H9 (cell line): ENCODE measurements at regions not wholly inside any gene's neighbourhood (a gene's known extent, or its start where the extent isn't known, plus 50 kb on each side); places are given as distances from the start of the nearest gene placed in this dataset.

ENCODE experiments used
- DNase-seq: peaks from one replicate; pipeline ENCODE4 v3.0.0-alpha.2; 2017
- H2AFZ ChIP-seq: one replicate; pipeline ENCODE4 v1.6.1; 2013; ENCODE audit warnings: mild to moderate bottlenecking, low read length, control low read depth, moderate library complexity
- H2AK5ac ChIP-seq: 2 replicates; pipeline ENCODE4 v1.6.1; 2013; ENCODE audit warnings: low read length, control low read depth, mixed read lengths; ENCODE audit not compliant: insufficient read length
- H2BK120ac ChIP-seq: one replicate; pipeline ENCODE4 v1.6.1; 2013; ENCODE audit warnings: low read depth, mild to moderate bottlenecking, low read length, control low read depth, inconsistent platforms; ENCODE audit not compliant: poor library complexity, severe bottlenecking
- H2BK12ac ChIP-seq: 2 replicates; pipeline ENCODE4 v1.6.1; 2013; ENCODE audit warnings: low read length, control low read depth, mixed read lengths, low read depth; ENCODE audit not compliant: insufficient read length
- H2BK15ac ChIP-seq: 2 replicates; pipeline ENCODE4 v1.6.1; 2013; ENCODE audit warnings: low read depth, low read length, control low read depth
- H2BK20ac ChIP-seq: one replicate; pipeline ENCODE4 v1.6.1; 2013; ENCODE audit warnings: low read depth, mild to moderate bottlenecking, low read length, control low read depth, inconsistent platforms; ENCODE audit not compliant: poor library complexity, severe bottlenecking
- H2BK5ac ChIP-seq: 2 replicates; pipeline ENCODE4 v1.6.1; 2013; ENCODE audit warnings: low read length, control low read depth, mixed read lengths; ENCODE audit not compliant: insufficient read length
- H3K14ac ChIP-seq: 2 replicates; pipeline ENCODE4 v1.6.1; 2013; ENCODE audit warnings: low read length, control low read depth; ENCODE audit not compliant: insufficient read depth
- H3K18ac ChIP-seq: 2 replicates; pipeline ENCODE4 v1.6.1; 2013; ENCODE audit warnings: low read depth, mild to moderate bottlenecking, mixed read lengths, low read length, control low read depth; ENCODE audit not compliant: insufficient read length
- H3K23ac ChIP-seq: 2 replicates; pipeline ENCODE4 v1.6.1; 2013; ENCODE audit warnings: low read length, control low read depth, mixed read lengths, low read depth; ENCODE audit not compliant: insufficient read length
- H3K23me2 ChIP-seq: 2 replicates; pipeline ENCODE4 v1.6.1; 2013; ENCODE audit warnings: low read depth, mild to moderate bottlenecking, mixed read lengths, low read length, control low read depth; ENCODE audit not compliant: insufficient read length, poor library complexity, severe bottlenecking
- H3K27ac ChIP-seq: 2 replicates; pipeline ENCODE4 v1.5.1; 2013; ENCODE audit warnings: low read length, control low read depth, mixed read lengths, low read depth; ENCODE audit not compliant: insufficient read length
- H3K27me3 ChIP-seq: 2 replicates; pipeline ENCODE4 v1.6.1; 2013; ENCODE audit warnings: low read length, control low read depth, inconsistent platforms; ENCODE audit not compliant: insufficient read depth
- H3K4ac ChIP-seq: 2 replicates; pipeline ENCODE4 v1.6.1; 2013; ENCODE audit warnings: low read depth, mild to moderate bottlenecking, control low read depth, inconsistent platforms, low read length, moderate library complexity
- H3K4me1 ChIP-seq: 2 replicates; pipeline ENCODE4 v1.6.1; 2013; ENCODE audit warnings: low read length, control low read depth, inconsistent platforms; ENCODE audit not compliant: insufficient read depth
- H3K4me2 ChIP-seq: 2 replicates; pipeline ENCODE4 v1.6.1; 2013; ENCODE audit warnings: low read length, control low read depth, mixed read lengths; ENCODE audit not compliant: insufficient read length, insufficient read depth
- H3K56ac ChIP-seq: 2 replicates; pipeline ENCODE4 v1.6.1; 2013; ENCODE audit warnings: low read depth, mild to moderate bottlenecking, mixed read lengths, low read length, control low read depth; ENCODE audit not compliant: insufficient read length
- H3K79me1 ChIP-seq: 2 replicates; pipeline ENCODE4 v1.6.1; 2013; ENCODE audit warnings: low read depth, mild to moderate bottlenecking, moderate library complexity, low read length, control low read depth, inconsistent platforms; ENCODE audit not compliant: insufficient read depth, poor library complexity, severe bottlenecking
- H3K79me2 ChIP-seq: 2 replicates; pipeline ENCODE4 v1.6.1; 2013; ENCODE audit warnings: low read length, control low read depth, inconsistent platforms; ENCODE audit not compliant: insufficient read depth
- H3K9ac ChIP-seq: 2 replicates; pipeline ENCODE4 v1.6.1; 2013; ENCODE audit warnings: low read length, control low read depth, mixed read lengths; ENCODE audit not compliant: insufficient read length; ENCODE audit errors: extremely low read depth
- H3K9me3 ChIP-seq: one replicate; pipeline ENCODE4 v1.6.1; 2013; ENCODE audit warnings: low read depth, low read length, inconsistent platforms; ENCODE audit not compliant: control insufficient read depth
- H3T11ph ChIP-seq: one replicate; pipeline ENCODE4 v1.6.1; 2013; ENCODE audit warnings: mild to moderate bottlenecking, low read length, control low read depth, inconsistent platforms
- H4K20me1 ChIP-seq: one replicate; pipeline ENCODE4 v1.6.1; 2013; ENCODE audit not compliant: control insufficient read depth, insufficient read length, insufficient read depth
- H4K5ac ChIP-seq: 2 replicates; pipeline ENCODE4 v1.6.1; 2013; ENCODE audit warnings: low read depth, mild to moderate bottlenecking, mixed read lengths, low read length, control low read depth; ENCODE audit not compliant: insufficient read length
- H4K8ac ChIP-seq: replicated peaks from 2 replicates; pipeline ENCODE4 v1.6.1; 2013; ENCODE audit warnings: low read length, control low read depth, mixed read lengths, low read depth; ENCODE audit not compliant: insufficient read length
- H4K91ac ChIP-seq: 2 replicates; pipeline ENCODE4 v1.6.1; 2013; ENCODE audit warnings: low read depth, mild to moderate bottlenecking, moderate library complexity, mixed read lengths, low read length, control low read depth; ENCODE audit not compliant: insufficient read length
- H3K27ac Mint-ChIP-seq, 3 experiments: 2 replicates in 2 of 3; 3 replicates in 1 of 3; pipeline ENCODE4 v1.8.0; 2020 to 2021; ENCODE audit warnings: mixed read lengths in 3 of 3, mild to moderate bottlenecking in 1 of 3, moderate library complexity in 1 of 3
- H3K27me3 Mint-ChIP-seq: 2 replicates; pipeline ENCODE4 v1.8.0; 2021; ENCODE audit warnings: low read depth, mild to moderate bottlenecking, moderate library complexity, mixed read lengths
- H3K36me3 Mint-ChIP-seq, 3 experiments: 2 replicates in 2 of 3; 3 replicates in 1 of 3; pipeline ENCODE4 v1.8.0; 2020 to 2021; ENCODE audit warnings: low read depth in 3 of 3, mixed read lengths in 3 of 3; ENCODE audit not compliant: insufficient read depth in 1 of 3
- H3K4me1 Mint-ChIP-seq, 2 experiments: 2 replicates each; pipeline ENCODE4 v1.8.0; 2020; ENCODE audit warnings: mixed read lengths in 2 of 2
- H3K4me3 Mint-ChIP-seq, 2 experiments: 2 replicates in 1 of 2; 3 replicates in 1 of 2; pipeline ENCODE4 v1.8.0; 2020 to 2021; ENCODE audit warnings: mild to moderate bottlenecking in 2 of 2, mixed read lengths in 2 of 2, moderate library complexity in 1 of 2
- H3K9me3 Mint-ChIP-seq, 2 experiments: 2 replicates in 1 of 2; 3 replicates in 1 of 2; pipeline ENCODE4 v1.8.0; 2020; ENCODE audit warnings: mild to moderate bottlenecking in 2 of 2, mixed read lengths in 2 of 2, moderate library complexity in 1 of 2
- WGBS: extraction: QIAGEN DNeasy Blood & Tissue Kit; methylation state at CpG from one replicate; pipeline ENCODE4 v1.1.7; 2013; ENCODE audit warnings: missing lambda C conversion rate, low lambda C conversion rate, mixed read lengths; ENCODE audit not compliant: insufficient read length; ENCODE audit errors: extremely low coverage; 5-methylcytosine and 5-hydroxymethylcytosine counted together
- TF ChIP-seq, protein P1 (sequence below): fragments of 200-600 bp; sonication (generic); conservative IDR thresholded peaks from 3 replicates; pipeline ENCODE4 v1.8.0; 2021; ENCODE audit warnings: antibody characterized with exemption, mild to moderate bottlenecking

GRCh38 chr11:115060840-115061239 lies 382.5 kb downstream of the NXPE2 start:
- H3K23me2 ChIP-seq: no peaks in the 10 kb centered on the region
- H3K4ac ChIP-seq: no peak overlapping the region
- Mint-ChIP-seq H3K27ac (no peak overlapping the region), H3K9me3 (peaks cover 17 to 18% of the 10 kb centered on the region in 2 experiments), H3K36me3 (peaks cover 6 to 17% (median 6%) of the 10 kb centered on the region in 3 experiments; a peak in 6 of 7 replicates), H3K27me3 (peaks cover 20% of the 10 kb centered on the region), H3K4me1 (peaks cover 4 to 9% of the 10 kb centered on the region in 2 experiments; a peak in 3 of 4 replicates), H3K4me3 (no peak overlapping the region)
- no peaks in the 10 kb centered on the region for H3K79me2 ChIP-seq
- TF ChIP-seq, protein P1, sequence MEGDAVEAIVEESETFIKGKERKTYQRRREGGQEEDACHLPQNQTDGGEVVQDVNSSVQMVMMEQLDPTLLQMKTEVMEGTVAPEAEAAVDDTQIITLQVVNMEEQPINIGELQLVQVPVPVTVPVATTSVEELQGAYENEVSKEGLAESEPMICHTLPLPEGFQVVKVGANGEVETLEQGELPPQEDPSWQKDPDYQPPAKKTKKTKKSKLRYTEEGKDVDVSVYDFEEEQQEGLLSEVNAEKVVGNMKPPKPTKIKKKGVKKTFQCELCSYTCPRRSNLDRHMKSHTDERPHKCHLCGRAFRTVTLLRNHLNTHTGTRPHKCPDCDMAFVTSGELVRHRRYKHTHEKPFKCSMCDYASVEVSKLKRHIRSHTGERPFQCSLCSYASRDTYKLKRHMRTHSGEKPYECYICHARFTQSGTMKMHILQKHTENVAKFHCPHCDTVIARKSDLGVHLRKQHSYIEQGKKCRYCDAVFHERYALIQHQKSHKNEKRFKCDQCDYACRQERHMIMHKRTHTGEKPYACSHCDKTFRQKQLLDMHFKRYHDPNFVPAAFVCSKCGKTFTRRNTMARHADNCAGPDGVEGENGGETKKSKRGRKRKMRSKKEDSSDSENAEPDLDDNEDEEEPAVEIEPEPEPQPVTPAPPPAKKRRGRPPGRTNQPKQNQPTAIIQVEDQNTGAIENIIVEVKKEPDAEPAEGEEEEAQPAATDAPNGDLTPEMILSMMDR: no peak
- H3K4me2 ChIP-seq: no peak overlapping the region
- no peaks in the 10 kb centered on the region for H4K20me1 ChIP-seq
- H3K79me1 ChIP-seq: no peaks in the 10 kb centered on the region
- H4K5ac ChIP-seq: no peak overlapping the region
- H2BK12ac ChIP-seq: no peak overlapping the region
- no peak overlapping the region for H3K18ac ChIP-seq
- no peak overlapping the region for H3K56ac ChIP-seq
- H2AK5ac ChIP-seq: no peak overlapping the region
- no peak overlapping the region for H2BK20ac ChIP-seq
- H2AFZ ChIP-seq: no peak overlapping the region
- H3K9ac ChIP-seq: no peak overlapping the region
- no peaks in the 10 kb centered on the region for H3K4me1 ChIP-seq
- H2BK120ac ChIP-seq: no peak overlapping the region
- H4K91ac ChIP-seq: no peak overlapping the region
- no peak overlapping the region for H3T11ph ChIP-seq
- no peak overlapping the region for H3K14ac ChIP-seq
- no peak overlapping the region for H4K8ac ChIP-seq
- no peak overlapping the region for H2BK15ac ChIP-seq
- no peak for DNase-seq
- H3K27me3 ChIP-seq: no peaks in the 10 kb centered on the region
- peaks cover 16% of the 10 kb centered on the region for H3K9me3 ChIP-seq
- no peak overlapping the region for H3K27ac ChIP-seq
- no peak overlapping the region for H3K23ac ChIP-seq
- WGBS: no CpG with 5 or more reads among the region's 4 CpGs
- H2BK5ac ChIP-seq: no peak overlapping the region
